A549 (cell line): ENCODE measurements at regions not wholly inside any gene's neighbourhood (a gene's known extent, or its start where the extent isn't known, plus 50 kb on each side); places are given as distances from the start of the nearest gene placed in this dataset.

Experiments used
- ATAC-seq, 2 experiments: fragments of 200-7000 bp in 1 of 2; fragments of >200 bp in 1 of 2; cut with Nextera tagmentation in 1 of 2; cut with Tn5 transposase in 1 of 2; 3 replicates each; pipeline versions ENCODE4 v1.8.0 to v1.9.1; 2018 to 2020; ENCODE audit warnings: mild to moderate bottlenecking in 1 of 2, moderate library complexity in 1 of 2
- CTCF ChIA-PET: fragments of 300-600 bp; sonication (Branson Sonifier 250); formaldehyde crosslinking; extraction: SDS; loops from one replicate; lab custom pipeline; 2021; ENCODE audit warnings: antibody characterized with exemption, inconsistent platforms; lab: Yijun Ruan, JAX
- POLR2A ChIA-PET: fragments of 350-600 bp; formaldehyde crosslinking; extraction: SDS; loops from one replicate; lab custom pipeline; 2021; ENCODE audit warnings: antibody characterized with exemption, inconsistent platforms; lab: Yijun Ruan, JAX
- DNase-seq, 2 experiments: peaks; one replicate each; pipeline versions ENCODE4 v3.0.0 to v3.0.0-alpha.2; 2011 to 2016; ENCODE audit warnings: low read depth in 1 of 2, low spot score in 1 of 2
- FAIRE-seq: peaks from 2 replicates; lab custom pipeline; 2011; peaks lifted over from hg19 to GRCh38; lab: Jason Lieb, UNC
- H3K27ac ChIP-seq, 2 experiments: fragments of >200 bp; sonication (Bioruptor Twin); formaldehyde crosslinking; 3 replicates each; pipeline ENCODE4 v1.5.1; 2016 to 2017
- H3K4me1 ChIP-seq: fragments of >200 bp; sonication (Bioruptor Twin); formaldehyde crosslinking; 3 replicates; pipeline ENCODE4 v1.6.1; 2016
- H3K4me2 ChIP-seq: fragments of >200 bp; sonication (Bioruptor Twin); formaldehyde crosslinking; 3 replicates; pipeline ENCODE4 v1.6.1; 2016
- H3K4me3 ChIP-seq: fragments of >200 bp; sonication (Bioruptor Twin); formaldehyde crosslinking; 3 replicates; pipeline ENCODE4 v1.5.1; 2016
- H3K9me3 ChIP-seq: fragments of >200 bp; sonication (Bioruptor Twin); formaldehyde crosslinking; 3 replicates; pipeline ENCODE4 v1.6.1; 2016
- BHLHE40 ChIP-seq: IDR thresholded peaks from 2 replicates; pipeline ENCODE4 v1.6.1; 2012; ENCODE audit warnings: low read depth, low read length, inconsistent platforms
- CEBPB ChIP-seq, 2 experiments: fragments of >200 bp in 1 of 2; sonication (Bioruptor Twin) in 1 of 2; formaldehyde crosslinking in 1 of 2; IDR thresholded peaks; 2 replicates each; pipeline ENCODE4 v1.6.1; 2012 to 2016
- EHF ChIP-seq: fragments of 250-450 bp; sonication (Bioruptor Pico); IDR thresholded peaks from 2 replicates; pipeline ENCODE4 v1.5.0; 2020; ENCODE audit warnings: mild to moderate bottlenecking
- FOSB ChIP-seq: fragments of 250-450 bp; sonication (Bioruptor Pico); IDR thresholded peaks from 2 replicates; pipeline ENCODE4 v1.5.0; 2020; ENCODE audit warnings: mild to moderate bottlenecking, moderate library complexity
- FOSL2 ChIP-seq, 2 experiments: fragments of 450-650 bp in 1 of 2; fragments of >200 bp in 1 of 2; sonication (Bioruptor Twin) in 1 of 2; formaldehyde crosslinking; IDR thresholded peaks; 2 replicates each; pipeline versions ENCODE4 v1.5.0 to v1.6.1; 2016 to 2020; ENCODE audit warnings: mild to moderate bottlenecking in 1 of 2, moderate library complexity in 1 of 2
- FOXS1 ChIP-seq: fragments of 250-450 bp; sonication (Bioruptor Pico); IDR thresholded peaks from 2 replicates; pipeline ENCODE4 v1.5.0; 2020; ENCODE audit warnings: mild to moderate bottlenecking, moderate library complexity
- HOXA7 ChIP-seq: fragments of 250-450 bp; sonication (Bioruptor Pico); IDR thresholded peaks from 2 replicates; pipeline ENCODE4 v1.5.0; 2020; ENCODE audit warnings: mild to moderate bottlenecking, moderate library complexity
- HOXB13 ChIP-seq: fragments of 250-450 bp; sonication (Bioruptor Pico); IDR thresholded peaks from 2 replicates; pipeline ENCODE4 v1.5.0; 2020; ENCODE audit warnings: low read depth, mild to moderate bottlenecking, moderate library complexity
- JUNB ChIP-seq: fragments of >200 bp; sonication (Bioruptor Twin); formaldehyde crosslinking; IDR thresholded peaks from 2 replicates; pipeline ENCODE4 v1.6.1; 2016
- MYC ChIP-seq: IDR thresholded peaks from 2 replicates; pipeline ENCODE4 v1.6.1; 2012; ENCODE audit warnings: mild to moderate bottlenecking, inconsistent platforms, low read length, improper control_type of control experiment, borderline replicate concordance
- NPAS2 ChIP-seq: fragments of 250-450 bp; sonication (Bioruptor Pico); IDR thresholded peaks from 2 replicates; pipeline ENCODE4 v1.8.0; 2022; ENCODE audit warnings: mild to moderate bottlenecking, moderate library complexity, borderline replicate concordance
- POLR2A ChIP-seq: IDR thresholded peaks from 2 replicates; pipeline ENCODE4 v1.6.1; 2012; ENCODE audit warnings: mild to moderate bottlenecking, low read length
- TFCP2L1 ChIP-seq: fragments of 250-450 bp; sonication (Bioruptor Pico); IDR thresholded peaks from 2 replicates; pipeline ENCODE4 v1.5.0; 2021; ENCODE audit warnings: mild to moderate bottlenecking
- WGBS: methylation state at CpG from one replicate; pipeline ENCODE4 v1.1.6; 2017; ENCODE audit errors: missing lambda C conversion rate; 5-methylcytosine and 5-hydroxymethylcytosine counted together
- TF ChIP-seq, protein P1 (sequence below): IDR thresholded peaks from 2 replicates; pipeline ENCODE4 v1.6.1; 2012
- TF ChIP-seq, protein P2 (sequence below): fragments of 200-600 bp; sonication (generic); IDR thresholded peaks from 2 replicates; pipeline ENCODE4 v1.6.1; 2016; ENCODE audit warnings: antibody characterized with exemption, mild to moderate bottlenecking, moderate library complexity
- TF ChIP-seq, protein P3 (sequence below): fragments of 150-350 bp; IDR thresholded peaks from 2 replicates; pipeline ENCODE4 v1.6.1; 2014; ENCODE audit warnings: low read depth, mild to moderate bottlenecking, low read length
- TF ChIP-seq, protein P4 (sequence below): IDR thresholded peaks from 2 replicates; pipeline ENCODE4 v1.6.1; 2012

DNA sequence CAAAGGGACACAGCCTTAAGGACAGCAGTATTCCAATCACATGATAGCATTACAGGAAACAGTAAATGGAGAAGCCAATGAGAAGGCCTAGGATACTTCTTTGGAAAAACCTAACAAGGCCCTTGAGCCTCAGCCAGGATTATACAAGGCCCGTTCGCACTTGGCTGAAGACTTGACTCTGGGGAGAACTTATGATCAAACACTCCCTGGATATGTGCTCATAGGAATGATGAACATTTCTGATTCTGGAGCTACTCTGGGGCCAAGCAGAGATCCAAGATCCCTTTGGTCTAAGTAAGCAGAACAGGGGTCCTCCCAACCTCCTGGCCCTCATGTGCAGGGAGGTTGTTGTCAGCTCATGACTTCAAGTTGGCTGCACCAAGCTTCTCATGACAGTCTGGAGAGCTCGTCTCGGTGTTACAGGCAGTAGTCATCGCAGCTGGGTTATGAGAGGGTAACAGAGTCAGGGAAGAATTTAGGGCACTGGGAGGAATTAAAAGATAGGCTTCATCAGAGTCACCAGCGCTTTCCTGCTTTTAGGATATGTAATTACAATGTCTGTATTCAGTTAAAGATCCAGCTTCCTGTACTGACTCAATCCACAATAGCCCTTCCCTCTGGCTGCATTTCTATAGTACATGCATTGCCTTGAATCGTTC is 92.5 kb upstream of the IRF2BP2 start:
- Histone ChIP-seq H3K27ac (no peak overlapping the region), H3K4me1 (peaks cover 8% of the 10 kb centered on the region; the same call in 1 of the 3 replicates), H3K4me2 (no peak overlapping the region), H3K9me3 (no peaks in the 10 kb centered on the region), H3K4me3 (no peak overlapping the region)
- ChIA-PET POLR2A (interaction anchor here (1.1 to 1.2 kb wide), 2 partner anchors 22 to 71 kb away, joined by 3 to 4 read pairs; no protein-coding TSS in a partner anchor), CTCF (interaction anchor here (1.5 to 2.4 kb wide), 3 partner anchors 11 to 381 kb away, joined by 4 to 6 read pairs (median 5); no protein-coding TSS in a partner anchor)
- no peak for DNase-seq
- no peak for ATAC-seq
- FAIRE-seq = no peak
- TF ChIP-seq, protein P1, sequence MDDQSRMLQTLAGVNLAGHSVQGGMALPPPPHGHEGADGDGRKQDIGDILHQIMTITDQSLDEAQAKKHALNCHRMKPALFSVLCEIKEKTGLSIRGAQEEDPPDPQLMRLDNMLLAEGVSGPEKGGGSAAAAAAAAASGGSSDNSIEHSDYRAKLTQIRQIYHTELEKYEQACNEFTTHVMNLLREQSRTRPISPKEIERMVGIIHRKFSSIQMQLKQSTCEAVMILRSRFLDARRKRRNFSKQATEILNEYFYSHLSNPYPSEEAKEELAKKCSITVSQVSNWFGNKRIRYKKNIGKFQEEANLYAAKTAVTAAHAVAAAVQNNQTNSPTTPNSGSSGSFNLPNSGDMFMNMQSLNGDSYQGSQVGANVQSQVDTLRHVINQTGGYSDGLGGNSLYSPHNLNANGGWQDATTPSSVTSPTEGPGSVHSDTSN = no peak
- no peak for TF ChIP-seq NPAS2 (CRISPR knock-in tag)
- no peak for TF ChIP-seq FOSB (CRISPR knock-in tag)
- no peak for TF ChIP-seq CEBPB (IDR thresholded peaks at IDR 0.05)
- TF ChIP-seq JUNB = no peak
- no peak for TF ChIP-seq FOSL2 (IDR thresholded peaks at IDR 0.05)
- no peak for TF ChIP-seq FOSL2 (CRISPR knock-in tag; IDR thresholded peaks at IDR 0.05)
- no peak for TF ChIP-seq TFCP2L1 (CRISPR knock-in tag)
- TF ChIP-seq EHF (CRISPR knock-in tag) = no peak
- no peak for TF ChIP-seq FOXS1 (CRISPR knock-in tag)
- no peak for TF ChIP-seq MYC
- no peak for TF ChIP-seq HOXA7 (CRISPR knock-in tag)
- TF ChIP-seq, protein P2, sequence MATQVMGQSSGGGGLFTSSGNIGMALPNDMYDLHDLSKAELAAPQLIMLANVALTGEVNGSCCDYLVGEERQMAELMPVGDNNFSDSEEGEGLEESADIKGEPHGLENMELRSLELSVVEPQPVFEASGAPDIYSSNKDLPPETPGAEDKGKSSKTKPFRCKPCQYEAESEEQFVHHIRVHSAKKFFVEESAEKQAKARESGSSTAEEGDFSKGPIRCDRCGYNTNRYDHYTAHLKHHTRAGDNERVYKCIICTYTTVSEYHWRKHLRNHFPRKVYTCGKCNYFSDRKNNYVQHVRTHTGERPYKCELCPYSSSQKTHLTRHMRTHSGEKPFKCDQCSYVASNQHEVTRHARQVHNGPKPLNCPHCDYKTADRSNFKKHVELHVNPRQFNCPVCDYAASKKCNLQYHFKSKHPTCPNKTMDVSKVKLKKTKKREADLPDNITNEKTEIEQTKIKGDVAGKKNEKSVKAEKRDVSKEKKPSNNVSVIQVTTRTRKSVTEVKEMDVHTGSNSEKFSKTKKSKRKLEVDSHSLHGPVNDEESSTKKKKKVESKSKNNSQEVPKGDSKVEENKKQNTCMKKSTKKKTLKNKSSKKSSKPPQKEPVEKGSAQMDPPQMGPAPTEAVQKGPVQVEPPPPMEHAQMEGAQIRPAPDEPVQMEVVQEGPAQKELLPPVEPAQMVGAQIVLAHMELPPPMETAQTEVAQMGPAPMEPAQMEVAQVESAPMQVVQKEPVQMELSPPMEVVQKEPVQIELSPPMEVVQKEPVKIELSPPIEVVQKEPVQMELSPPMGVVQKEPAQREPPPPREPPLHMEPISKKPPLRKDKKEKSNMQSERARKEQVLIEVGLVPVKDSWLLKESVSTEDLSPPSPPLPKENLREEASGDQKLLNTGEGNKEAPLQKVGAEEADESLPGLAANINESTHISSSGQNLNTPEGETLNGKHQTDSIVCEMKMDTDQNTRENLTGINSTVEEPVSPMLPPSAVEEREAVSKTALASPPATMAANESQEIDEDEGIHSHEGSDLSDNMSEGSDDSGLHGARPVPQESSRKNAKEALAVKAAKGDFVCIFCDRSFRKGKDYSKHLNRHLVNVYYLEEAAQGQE = no peak
- TF ChIP-seq, all 56 proteins: peak for 0
- 75% methylated on average over 7 of the region's 7 CpGs for WGBS

DNA sequence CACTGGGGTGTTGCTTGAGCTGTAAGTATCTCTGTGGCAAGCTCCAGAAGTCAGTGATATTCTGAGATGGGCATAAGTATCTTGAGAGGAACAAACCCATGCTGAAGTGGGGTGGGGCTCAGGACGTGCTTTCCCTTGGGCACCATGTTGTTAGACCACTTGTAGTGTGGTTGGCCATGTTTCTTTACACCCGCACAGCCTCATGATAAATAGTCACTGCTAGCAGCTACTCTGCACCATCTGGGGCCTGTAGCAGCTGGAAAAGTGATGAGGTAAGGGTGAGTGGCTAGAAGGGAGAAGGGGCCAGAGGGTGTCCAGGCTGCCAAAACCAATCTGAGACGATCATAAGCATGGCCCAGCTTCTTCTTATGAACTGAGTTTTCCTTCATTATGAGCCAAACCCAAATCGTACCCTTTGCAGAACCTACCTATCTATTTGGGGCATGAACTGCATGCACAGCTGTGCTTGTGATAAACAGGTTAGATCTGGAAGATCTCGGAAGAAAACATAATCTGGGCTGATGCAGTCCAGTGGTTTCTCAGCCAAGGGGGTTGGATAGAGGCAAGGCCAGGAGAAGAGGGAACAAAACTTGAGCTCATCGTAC is 91.9 kb upstream of the IRF2BP2 start:
- 81% methylated on average over 6 of the region's 6 CpGs for WGBS
- Histone ChIP-seq H3K4me3 (no peak overlapping the region), H3K4me2 (no peak overlapping the region), H3K27ac (no peak overlapping the region), H3K4me1 (peaks cover 8% of the 10 kb centered on the region; the same call in 1 of the 3 replicates), H3K9me3 (no peaks in the 10 kb centered on the region)
- no peak for DNase-seq
- TF ChIP-seq BHLHE40 = no peak
- TF ChIP-seq, protein P3, sequence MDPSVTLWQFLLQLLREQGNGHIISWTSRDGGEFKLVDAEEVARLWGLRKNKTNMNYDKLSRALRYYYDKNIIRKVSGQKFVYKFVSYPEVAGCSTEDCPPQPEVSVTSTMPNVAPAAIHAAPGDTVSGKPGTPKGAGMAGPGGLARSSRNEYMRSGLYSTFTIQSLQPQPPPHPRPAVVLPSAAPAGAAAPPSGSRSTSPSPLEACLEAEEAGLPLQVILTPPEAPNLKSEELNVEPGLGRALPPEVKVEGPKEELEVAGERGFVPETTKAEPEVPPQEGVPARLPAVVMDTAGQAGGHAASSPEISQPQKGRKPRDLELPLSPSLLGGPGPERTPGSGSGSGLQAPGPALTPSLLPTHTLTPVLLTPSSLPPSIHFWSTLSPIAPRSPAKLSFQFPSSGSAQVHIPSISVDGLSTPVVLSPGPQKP = no peak
- TF ChIP-seq HOXB13 = no peak
- TF ChIP-seq, protein P4, sequence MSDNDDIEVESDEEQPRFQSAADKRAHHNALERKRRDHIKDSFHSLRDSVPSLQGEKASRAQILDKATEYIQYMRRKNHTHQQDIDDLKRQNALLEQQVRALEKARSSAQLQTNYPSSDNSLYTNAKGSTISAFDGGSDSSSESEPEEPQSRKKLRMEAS = no peak
- no peak for TF ChIP-seq POLR2A
- POLR2A ChIA-PET = interaction anchor here (1.1 to 1.2 kb wide), 2 partner anchors 22 to 71 kb away, joined by 3 to 4 read pairs; no protein-coding TSS in a partner anchor
- no peak for ATAC-seq
- CTCF ChIA-PET = interaction anchor here (0.7 to 2.4 kb wide), 5 partner anchors 12 to 382 kb away, joined by 3 to 6 read pairs (median 4); no protein-coding TSS in a partner anchor
- no peak for FAIRE-seq
